Eye (tissue), 1 donor: ENCODE measurements at regions not wholly inside any gene's neighbourhood (a gene's known extent, or its start where the extent isn't known, plus 50 kb on each side); places are given as distances from the start of the nearest gene placed in this dataset.
A peak's percentile ranks its signal among the peaks of the same experiment; 100 is the strongest.

ENCODE experiments used
- DNase-seq: peaks from one replicate; pipeline ENCODE4 v3.0.0-alpha.2; 2015

DNA sequence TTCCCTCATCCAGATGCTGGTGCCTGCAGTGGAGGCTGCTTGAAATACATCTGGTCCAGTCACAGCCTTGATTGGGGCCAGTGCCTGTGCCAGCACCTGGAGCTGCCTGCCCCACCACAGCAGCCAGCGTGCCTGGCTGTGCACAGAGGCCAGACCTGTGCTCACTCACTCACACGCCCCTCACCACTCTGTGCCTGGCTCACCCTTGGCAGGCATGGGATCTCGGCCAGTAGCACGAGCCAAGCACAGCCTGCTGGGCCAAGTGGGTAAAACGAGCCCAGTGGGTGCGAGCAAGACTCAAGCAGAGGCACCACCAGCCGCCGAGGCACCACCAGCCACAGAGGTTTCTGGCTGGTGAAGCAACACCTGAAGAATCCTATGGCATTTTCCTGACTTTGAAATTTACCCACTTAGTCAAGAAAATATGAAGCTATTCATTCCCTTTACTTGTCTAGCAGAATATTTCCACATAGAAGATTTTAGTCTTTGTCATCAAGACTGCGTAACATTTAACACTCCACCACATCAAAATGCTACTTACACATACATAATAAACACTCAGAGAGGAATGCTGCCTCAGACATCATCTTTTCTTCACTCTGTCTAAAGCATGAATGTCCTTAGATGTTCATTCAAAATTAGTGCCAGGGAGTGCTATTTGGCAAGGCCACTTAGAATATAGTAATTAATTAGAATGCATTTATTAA is 424.3 kb upstream of the FAT3 start:
- no peak for DNase-seq

DNA sequence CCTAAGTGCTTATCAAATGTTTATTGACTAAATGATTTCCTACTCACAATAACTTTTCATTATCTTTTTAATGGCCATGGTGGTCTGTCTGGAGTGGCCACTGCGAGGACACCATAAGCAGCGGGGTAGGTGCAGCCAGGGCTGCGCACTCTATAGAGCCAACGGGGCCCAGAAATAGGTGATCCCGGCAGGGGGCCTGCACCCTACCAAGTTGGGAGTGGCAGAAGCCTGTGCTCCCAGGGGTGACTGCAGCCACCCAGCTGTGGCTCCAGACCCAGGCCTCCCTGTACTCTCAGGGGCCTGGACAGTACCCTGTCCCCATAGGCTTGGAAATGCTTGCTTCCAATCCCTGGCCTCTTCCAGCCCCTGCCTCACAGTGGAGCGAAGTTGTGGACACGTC is 426.4 kb upstream of the FAT3 start:
- DNase-seq = no peak

DNA sequence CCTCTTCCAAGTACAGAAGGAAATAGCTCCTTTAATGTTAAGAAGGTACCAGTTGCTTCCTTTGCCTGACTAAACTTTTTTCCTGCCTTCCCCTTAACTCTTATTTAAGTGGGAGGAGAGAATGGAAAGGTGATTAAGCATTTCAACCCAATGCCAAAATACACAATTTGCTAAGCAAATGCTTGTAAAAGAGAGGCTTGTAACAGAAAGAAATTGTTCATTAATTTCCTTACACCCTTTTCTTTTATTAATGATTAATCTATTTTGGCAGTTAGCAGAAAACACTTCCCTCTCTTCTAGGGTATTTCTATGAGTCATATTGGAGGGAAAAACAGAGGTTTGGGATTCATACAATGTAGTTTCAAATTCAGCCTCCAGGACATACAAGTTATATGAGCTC is 427.6 kb upstream of the FAT3 start:
- DNase-seq = no peak

GRCh38 chr11:91795139-91795887 is 429.3 kb upstream of the FAT3 start:
- DNase-seq = no peak

DNA sequence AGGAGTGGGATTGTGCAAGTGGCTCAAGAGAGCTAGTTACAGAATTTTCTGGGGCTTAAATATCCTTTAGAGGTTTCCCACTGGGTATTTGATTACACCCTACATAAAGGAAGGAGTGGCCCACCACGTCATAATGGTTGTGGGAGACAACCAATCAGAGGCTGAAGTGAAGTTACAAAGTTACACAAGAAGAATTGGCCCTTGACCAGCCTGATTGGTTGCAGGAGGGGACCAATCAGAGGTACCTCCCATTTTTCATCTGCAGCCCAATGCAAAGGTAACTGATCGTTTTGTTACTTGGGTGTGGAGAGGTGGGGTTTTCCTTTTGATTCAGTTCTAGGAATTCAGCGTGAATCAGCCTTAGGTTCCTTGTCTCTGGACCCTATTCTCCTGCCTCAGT is 430.5 kb upstream of the FAT3 start:
- DNase-seq = no peak

GRCh38 chr11:91792779-91793262 is 431.8 kb upstream of the FAT3 start:
- no peak for DNase-seq

DNA sequence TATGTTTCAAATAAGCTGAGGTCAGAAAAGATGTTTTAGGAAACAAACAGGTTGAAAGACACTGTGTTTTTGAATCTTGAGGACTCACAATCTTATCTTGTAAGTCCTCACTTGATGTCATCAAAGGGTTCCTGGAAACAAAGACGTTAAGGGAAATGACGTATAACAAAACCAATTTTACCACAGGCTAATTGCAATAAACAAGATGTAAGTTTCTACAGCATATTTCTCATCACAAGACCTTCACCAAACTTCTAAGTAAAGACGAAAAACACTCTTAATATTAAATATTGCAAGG is 433.5 kb upstream of the FAT3 start:
- no peak for DNase-seq

DNA sequence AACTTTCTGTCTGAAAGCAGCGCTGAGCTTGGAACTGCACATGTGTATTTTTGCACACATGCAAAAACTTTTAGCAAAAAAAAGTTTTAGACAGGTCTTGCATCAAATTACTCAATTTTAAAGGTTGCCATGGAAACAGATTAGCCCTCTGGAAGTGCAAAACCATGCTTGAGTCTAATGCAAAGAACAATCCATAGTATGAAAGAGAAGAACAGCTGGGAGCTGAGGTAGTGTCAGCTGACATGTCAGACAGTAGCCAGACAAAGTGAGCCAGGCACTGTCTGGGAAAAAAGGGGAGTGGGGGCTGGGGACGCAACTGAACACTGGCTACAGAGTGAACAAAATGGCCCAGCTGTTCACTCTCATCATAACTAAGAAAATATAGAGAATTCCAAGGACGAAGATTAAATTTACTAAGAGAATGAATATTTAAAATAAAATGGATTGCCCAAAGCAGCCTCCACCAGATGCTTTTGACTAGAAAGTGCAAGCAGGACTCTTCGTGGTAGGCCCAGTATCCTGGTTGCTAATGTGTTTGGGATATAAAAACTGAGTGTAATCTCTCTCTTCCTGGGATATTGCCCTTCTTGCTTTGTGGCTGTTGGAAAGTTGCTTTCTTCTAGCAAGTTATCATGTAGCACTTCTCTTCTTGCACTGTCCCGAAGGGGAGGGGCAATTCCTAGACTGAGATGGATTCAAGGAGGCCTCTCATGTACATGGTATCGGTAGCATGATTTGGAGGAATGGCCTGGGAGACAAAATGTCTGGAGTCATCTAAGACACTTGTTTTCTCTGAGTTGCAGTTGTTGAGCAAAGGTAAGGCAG is 434.1 kb upstream of the FAT3 start:
- DNase-seq = peak; percentile 70

GRCh38 chr11:91788764-91789163 is 435.9 kb upstream of the FAT3 start:
- no peak for DNase-seq

DNA sequence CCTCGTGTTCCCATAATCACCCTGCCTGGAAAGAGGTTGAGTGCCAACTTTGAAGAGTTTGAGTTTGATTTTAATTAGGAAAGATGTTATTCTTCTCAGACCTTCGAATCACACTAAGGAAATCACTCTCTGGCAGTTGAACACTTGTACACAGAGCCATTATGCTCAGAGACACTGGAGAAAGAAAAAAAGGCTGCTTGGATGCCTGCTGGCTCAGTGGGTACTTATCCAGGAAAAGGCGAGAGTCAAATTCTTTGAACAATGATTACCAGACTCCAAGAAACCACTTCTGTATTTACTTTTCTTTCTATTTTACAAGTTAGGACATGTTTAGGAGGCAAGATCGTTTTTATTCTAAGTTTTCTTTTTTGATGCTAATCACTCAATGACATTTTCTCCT is 438.5 kb upstream of the FAT3 start:
- DNase-seq = no peak

- DNase-seq = no peak
Measured at GRCh38 chr11:91783173-91783572, 441.4 kb upstream of the FAT3 start.

DNA sequence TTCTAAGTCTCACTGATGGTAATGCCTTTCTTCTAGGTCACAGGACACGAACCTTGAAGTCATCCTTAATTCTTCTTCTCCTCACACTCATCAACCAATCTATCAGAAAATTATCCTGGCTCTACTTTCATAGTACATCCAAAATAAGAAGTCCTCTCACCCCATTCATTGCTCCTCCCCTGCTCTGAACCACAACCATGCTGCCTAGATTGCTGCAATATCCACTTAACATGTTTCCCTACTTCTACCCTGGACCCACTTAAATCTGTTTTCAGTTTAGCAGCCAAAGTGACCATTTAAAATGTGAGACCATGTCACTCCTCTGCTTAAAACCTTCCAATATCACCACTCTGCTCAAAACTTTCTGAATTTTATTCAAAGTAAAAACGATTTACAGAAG is 445.9 kb upstream of the FAT3 start:
- no peak for DNase-seq

DNA sequence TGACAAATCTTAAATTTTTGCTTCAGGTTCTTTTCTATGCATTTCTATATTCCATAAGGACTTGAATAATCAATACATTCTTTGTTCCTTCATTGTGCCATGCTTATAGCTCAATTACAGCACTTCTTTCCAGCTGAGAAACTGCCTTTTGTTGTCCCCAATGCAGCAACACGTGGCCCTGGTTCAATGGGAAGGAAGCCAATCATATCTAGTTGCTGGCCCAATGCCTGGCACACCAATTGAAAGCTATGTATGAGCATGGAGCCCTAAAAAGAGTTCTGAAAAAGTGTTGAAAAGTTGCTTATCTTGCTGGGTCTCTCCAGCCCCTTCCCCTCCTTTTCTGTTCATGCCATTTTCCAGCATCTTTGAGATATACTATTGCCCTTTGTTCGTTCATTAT is 448.0 kb upstream of the FAT3 start:
- DNase-seq = no peak

GRCh38 chr11:91773090-91773489 is 451.5 kb upstream of the FAT3 start:
- no peak for DNase-seq

DNA sequence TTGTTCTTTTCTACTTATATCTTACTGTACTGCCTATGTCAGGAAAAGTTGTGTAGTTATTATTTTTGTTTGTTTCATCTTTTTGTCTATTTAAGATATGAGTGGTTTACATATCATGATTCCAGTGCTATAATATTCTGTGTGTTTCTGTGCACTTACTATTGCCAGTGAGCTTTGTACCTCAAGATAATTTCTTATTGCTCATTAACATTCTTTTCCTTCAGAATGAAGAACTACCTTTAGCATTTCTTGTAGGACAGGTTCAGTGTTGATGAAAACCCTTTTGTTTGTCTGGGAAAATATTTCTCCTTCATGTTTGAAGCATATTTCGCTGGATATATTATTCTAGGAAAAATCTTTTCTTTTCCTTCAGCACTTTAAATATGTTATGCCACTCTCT is 452.7 kb upstream of the FAT3 start:
- no peak for DNase-seq

GRCh38 chr11:91768783-91769182 is 455.8 kb upstream of the FAT3 start:
- no peak for DNase-seq

- DNase-seq = no peak
Measured at GRCh38 chr11:91763331-91763730, 461.3 kb upstream of the FAT3 start.

GRCh38 chr11:91761406-91762025 is 463.1 kb upstream of the FAT3 start:
- DNase-seq = peak; percentile 4

GRCh38 chr11:91756829-91757480 is 467.7 kb upstream of the FAT3 start:
- no peak for DNase-seq

DNA sequence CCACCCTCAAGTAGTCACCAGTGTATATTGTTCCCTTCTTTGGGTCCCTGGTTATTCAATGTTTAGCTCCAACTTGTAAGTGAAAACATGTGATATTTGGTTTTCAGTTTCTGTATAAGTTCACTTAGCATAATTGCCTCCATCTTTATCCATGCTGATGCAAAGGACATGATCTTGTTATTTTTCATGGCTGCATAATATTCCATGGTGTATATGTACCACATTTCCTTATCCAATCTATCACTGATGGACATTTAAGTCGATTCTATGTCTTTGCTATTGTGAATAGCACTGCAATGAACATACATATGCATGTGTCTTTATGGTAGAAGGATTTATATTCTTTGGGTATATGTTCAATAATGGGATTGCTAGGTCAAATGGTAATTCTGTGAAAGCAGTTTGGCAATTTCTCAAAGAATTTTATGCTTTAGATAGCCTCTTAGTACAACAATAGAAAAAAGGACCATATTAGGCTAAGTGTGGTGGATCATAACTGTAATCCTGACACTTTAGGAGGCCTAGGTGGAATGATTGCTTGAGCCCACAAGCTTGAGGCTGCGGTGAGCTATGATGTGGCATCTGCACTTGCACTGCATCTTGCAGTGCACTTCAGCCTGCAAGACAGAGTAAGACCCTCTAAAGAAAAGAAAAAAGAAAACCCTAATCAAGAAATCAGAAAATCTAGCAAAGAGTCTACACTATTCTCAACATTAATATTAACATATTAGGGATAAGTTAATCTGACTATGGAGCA is 468.5 kb upstream of the FAT3 start:
- DNase-seq = no peak

DNA sequence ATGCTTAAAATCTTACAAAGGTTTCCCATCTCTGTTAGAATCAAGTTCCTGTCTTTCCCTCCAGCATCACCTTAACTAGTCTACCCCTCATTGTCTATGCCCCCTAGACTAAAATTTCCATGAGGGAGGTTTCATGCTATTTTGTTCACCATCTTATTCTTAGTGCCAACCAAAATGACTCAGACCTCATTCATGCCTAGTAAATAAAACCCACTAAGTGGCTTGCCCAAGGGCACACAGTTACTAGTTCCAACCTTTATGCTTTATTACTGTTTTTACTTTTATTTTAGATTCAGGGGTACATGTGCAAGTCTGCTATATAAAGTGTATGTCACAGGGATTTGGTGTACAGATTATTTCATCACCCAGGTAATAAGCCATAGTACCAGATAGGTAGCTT is 469.1 kb upstream of the FAT3 start:
- no peak for DNase-seq

DNA sequence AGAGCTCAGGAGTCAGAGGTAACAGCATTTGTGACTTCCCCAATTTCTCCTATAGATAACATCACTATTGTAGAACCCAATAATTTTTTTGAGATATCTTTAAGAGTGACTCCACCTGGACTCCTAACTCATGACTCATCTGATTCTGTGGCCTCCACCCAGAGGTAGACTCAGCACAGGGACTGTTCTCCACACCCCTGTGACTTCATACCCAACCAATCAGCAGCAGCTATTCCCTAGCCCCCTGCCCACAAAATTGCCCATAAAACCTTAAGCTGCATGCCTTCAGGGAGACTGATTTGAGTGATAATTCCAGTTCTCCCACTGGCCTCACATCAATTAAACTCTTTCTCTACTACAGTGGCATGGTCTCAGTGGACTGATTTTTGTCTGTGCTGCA is 475.4 kb upstream of the FAT3 start:
- DNase-seq = no peak
